ENCODE measurements at regions not wholly inside any gene's neighbourhood (a gene's known extent, or its start where the extent isn't known, plus 50 kb on each side); places are given as distances from the start of the nearest gene placed in this dataset.
"Not testable (repeated sequence)": the region's sequence is repeated elsewhere in the genome, so short reads cannot be mapped to it uniquely, and the experiment has no call there.

- not testable (repeated sequence) for DNase-seq
Observed at GRCh38 chr14:37712476-37712860, 117.0 kb downstream of the TTC6 start.

- no peak for DNase-seq
Observed at GRCh38 chr14:37712976-37713431, 117.6 kb downstream of the TTC6 start.

GRCh38 chr14:37720131-37720530 lies 124.7 kb downstream of the TTC6 start:
- DNase-seq: no peak

DNA sequence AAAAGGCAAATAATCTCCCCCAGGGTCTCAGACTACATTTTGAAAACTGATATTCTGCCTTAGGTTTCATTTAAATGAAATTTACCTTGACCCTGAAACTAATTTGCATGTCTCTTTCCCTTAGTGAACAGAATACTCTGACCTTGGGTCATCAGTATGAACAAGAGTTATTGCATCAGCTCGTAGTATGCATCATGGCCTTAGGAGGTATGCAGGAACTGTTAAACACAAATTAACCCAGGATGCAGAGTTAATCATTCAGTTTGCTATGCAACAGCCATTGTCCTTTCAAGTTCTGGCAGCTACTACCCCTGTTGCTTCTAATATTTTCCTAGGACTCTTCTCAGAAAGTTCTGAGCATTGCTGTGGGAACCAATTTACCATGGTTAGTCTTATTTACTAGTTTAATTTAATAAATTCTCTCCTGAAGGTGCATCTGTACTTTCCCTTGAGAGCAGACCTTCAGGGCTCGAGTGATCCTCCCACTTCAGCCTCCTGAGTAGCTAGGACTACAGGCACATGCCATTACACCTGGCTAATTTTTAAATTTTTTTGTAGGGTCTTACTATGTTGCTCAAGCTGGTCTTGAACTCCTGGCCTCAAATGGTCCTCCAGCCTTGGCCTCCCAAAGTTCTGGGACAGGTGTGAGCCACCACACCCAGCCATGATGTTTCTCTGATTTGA lies 126.7 kb downstream of the TTC6 start:
- DNase-seq: no peak

- DNase-seq: no peak
Observed at GRCh38 chr14:37723515-37723914, 128.1 kb downstream of the TTC6 start.

DNA sequence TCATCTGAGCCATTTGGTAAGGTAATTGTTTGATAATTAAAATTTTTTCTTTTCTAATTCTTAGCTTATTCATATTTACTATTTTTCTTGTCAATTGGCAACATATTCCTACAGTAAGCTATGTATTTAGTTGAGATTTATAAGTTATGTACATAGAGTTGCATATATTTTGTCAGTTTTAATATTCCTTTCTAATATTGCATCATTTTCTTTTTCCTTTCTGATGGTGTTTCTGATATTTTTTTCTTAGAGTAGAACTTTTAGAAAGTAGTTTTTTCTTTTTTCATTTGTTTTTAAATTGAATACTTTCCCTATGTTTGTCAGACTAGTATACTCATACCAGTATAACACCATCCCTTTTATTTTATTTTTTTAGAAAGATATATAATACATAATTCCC lies 131.3 kb downstream of the TTC6 start:
- DNase-seq: no peak

- no peak for DNase-seq
Observed at GRCh38 chr14:37729218-37729617, 133.8 kb downstream of the TTC6 start.

- no peak for DNase-seq
Observed at GRCh38 chr14:37731094-37731493, 135.7 kb downstream of the TTC6 start.

DNA sequence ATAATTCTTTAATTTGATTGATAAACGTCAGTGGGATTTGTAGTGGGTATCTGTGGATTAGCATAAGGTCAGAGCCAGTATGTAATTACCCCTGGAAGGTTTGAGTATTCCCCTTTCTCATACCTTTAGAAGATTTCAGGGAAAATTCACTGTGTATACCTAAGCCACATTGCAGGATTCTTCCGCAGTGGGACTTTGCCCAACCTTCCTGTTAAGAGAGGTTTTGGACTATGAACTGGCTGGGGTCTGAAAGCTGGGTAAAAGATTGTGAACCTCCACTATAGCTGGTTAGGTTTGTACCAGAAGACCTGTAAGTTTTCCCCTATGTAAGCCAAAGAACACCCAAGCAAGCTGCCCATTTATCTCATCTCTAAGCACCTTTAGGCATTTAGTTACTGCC lies 150.2 kb downstream of the TTC6 start:
- no peak for DNase-seq

- no peak for DNase-seq
Observed at GRCh38 chr14:37746140-37746832, 150.9 kb downstream of the TTC6 start.

GRCh38 chr14:37753459-37753858 lies 158.0 kb downstream of the TTC6 start:
- DNase-seq: no peak

DNA sequence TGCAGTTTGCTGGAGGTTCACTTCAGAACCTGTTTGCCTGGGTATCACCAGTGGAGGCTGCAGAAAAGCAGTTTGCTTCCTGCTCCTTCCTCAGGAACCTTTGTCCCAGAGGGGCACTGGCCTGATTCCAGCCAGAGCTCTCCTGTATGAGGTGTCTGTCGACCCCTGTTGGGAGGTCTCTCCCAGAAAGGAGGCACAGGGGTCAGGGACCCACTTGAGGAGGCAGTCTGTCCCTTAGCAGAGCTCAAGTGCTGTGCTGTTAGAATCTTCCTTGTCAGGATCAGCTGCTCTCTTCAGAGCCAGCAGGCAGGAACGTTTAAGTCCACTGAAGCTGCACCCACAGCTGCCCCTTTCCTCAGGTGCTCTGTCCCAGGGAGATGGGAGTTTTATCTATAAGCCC lies 164.8 kb downstream of the TTC6 start:
- not testable (repeated sequence) for DNase-seq

GRCh38 chr14:37763266-37763665 lies 167.8 kb downstream of the TTC6 start:
- DNase-seq: no peak

DNA sequence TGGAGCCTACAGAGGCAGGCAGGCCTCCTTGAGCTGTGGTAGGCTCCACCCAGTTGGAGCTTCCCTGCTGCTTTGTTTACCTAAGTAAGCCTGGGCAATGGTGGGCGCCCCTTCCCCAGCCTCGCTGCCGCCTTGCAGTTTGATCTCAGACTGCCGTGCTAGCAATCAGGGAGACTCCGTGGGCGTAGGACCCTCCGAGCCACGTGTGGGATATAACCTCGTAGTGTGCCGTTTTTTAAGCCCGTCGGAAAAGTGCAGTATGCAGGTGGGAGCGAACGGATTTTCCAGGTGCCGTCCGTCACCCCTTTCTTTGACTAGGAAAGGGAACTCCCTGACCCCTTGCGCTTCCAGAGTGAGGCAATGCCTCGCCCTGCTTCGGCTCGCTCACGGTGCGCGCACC lies 176.9 kb downstream of the TTC6 start:
- not testable (repeated sequence) for DNase-seq

DNA sequence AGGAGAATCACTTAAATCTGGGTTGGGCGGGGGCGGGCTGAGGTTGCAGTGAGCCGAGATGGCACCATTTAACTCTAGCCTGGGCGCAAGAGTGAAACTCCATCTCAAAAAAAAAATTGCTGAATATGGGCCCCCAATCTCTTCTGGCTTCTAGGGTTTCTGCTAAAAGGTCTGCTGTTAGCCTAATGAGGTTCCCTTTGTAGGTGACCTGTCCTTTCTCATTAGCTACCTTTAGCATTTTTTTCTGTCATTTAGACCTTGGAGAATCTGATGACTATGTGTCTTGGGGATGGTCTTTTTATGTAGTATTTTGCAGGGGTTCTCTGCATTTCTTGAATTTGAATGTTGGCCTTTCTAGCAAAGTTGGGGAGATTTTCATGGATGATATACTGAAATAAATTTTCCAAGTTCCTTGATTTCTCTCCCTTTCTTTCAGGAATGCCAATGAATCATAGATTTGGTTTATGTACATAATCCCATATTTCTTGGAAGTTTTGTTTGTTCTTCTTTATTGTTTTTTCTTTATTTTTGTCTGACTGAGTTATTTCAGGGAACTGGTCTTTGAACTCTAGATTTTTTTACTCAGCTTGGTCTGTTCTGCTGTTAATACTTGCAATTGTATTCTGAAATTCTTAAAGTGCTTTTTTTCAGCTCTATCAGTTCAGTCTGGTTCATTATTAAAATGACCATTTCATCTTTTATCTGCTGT lies 181.5 kb downstream of the TTC6 start:
- DNase-seq: no peak

DNA sequence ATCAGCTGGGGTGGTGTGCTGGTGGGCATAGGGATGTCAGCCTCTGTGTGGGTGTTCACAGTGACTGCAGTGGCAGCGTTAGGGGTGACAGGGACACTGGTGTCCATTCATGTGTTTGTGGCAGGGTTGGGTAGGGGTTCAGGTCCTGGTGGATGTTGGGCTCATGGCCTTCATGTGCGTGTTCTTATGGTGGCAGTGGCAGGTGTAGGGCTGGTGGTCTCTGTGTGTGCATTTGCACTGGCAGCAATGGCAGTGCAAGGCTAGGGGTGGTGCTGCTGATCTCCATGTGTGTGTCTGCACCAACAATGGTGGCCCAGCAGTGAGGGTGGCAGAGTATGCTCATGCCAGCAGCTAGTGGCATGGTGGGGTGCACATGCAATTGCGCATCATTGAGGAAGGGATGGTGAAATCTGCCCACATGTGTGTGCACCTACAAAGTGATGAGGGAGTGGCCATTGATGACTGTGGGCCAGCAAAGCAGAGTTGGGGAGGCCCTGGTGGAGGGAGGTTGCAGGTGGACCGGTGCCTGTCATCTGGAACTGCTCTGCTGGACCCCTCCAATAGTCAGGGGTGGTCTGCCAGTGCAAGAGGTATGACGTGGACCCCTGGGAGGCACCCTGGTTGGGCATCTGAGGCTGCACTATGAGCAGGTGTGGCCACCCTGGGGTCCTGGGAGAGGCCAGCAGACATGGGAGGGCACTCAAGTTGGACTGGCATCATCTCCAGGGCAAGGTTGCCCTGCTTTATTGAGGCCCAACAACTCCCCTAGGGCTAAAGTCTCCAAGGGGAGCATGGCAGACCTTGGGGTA lies 182.9 kb downstream of the TTC6 start:
- DNase-seq: no peak

DNA sequence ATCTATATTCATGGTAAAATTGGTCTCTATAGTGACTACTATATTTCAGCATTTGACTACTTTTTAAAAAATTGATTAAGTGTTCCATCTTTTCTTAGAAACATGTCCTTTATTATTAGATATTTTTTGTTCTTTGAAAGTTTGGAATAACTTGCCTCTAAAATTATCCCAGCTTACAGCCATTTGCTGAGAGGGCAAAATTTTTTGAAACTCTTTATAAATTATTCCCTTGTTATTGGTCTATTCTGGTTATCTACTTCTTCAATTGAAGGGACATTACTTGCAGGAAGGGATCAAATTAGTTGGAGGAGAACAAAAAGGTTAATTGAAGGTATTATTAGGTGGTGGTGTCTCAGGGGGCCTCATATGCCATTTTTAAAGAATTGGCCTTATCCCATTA lies 184.1 kb downstream of the TTC6 start:
- DNase-seq: no peak

- not testable (repeated sequence) for DNase-seq
Observed at GRCh38 chr14:37780731-37781130, 185.3 kb downstream of the TTC6 start.

- DNase-seq: not testable (repeated sequence)
Observed at GRCh38 chr14:37784203-37784826, 188.9 kb downstream of the TTC6 start.

GRCh38 chr14:37784827-37785223 lies 189.4 kb downstream of the TTC6 start:
- not testable (repeated sequence) for DNase-seq

- DNase-seq: not testable (repeated sequence)
Observed at GRCh38 chr14:37785298-37785697, 189.9 kb downstream of the TTC6 start.

DNA sequence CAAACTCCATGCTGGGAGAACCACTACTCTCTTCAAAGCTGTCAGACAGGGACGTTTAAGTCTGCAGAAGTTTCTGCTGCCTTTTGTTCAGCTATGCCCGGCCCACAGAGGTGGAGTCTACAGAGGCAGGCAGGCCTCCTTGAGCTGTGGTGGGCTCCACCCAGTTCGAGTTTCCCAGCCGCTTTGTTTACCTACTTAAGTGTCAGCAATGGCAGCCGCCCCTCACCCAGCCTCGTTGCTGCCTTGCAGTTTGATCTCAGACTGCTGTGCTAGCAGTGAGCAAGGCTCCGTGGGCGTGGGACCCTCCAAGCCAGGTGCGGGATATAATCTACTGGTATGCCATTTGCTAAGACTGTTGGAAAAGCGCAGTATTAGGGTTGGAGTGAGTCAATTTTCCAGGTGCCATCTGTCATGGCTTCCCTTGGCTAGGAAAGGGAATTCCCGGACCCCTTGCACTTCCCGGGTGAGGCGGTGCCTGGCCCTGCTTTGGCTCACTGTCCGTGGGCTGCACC lies 190.7 kb downstream of the TTC6 start:
- not testable (repeated sequence) for DNase-seq

All from midbrain (tissue), 1 donor.